HCT116 (cell line): ENCODE measurements at regions not wholly inside any gene's neighbourhood (a gene's known extent, or its start where the extent isn't known, plus 50 kb on each side); places are given as distances from the start of the nearest gene placed in this dataset.

Experiments
- ATAC-seq: fragments of 200-7000 bp; cut with Tn5 transposase; 2 replicates; pipeline ENCODE4 v1.9.1; 2020; ENCODE audit warnings: mild to moderate bottlenecking, moderate library complexity
- BruUV-seq: library from RNA; stranded (reverse); fragments of 400-500 nt; replicated peaks from 2 replicates; lab custom pipeline; 2021; lab: Mats Ljungman, UMichigan
- CTCF ChIA-PET: fragments of 300-600 bp; sonication (Branson Sonifier 250); formaldehyde crosslinking; loops from one replicate; lab custom pipeline; 2021; ENCODE audit warnings: antibody characterized with exemption; lab: Charles Lee
- POLR2A ChIA-PET: fragments of 300-600, 350-600 bp; sonication (Branson Sonifier 250); formaldehyde crosslinking; loops from one replicate; lab custom pipeline; 2021; ENCODE audit warnings: antibody characterized with exemption; lab: Charles Lee
- RAD21 ChIA-PET, 2 experiments: fragments of 300-600 bp; sonication (Branson Sonifier 250); formaldehyde crosslinking; loops; one replicate each; lab custom pipeline; 2023; ENCODE audit warnings: low total read pairs in 2 of 2; ENCODE audit not compliant: uncharacterized antibody in 2 of 2, unreplicated experiment in 2 of 2, low non-redundant PET in 1 of 2; lab: Charles Lee
- DNase-seq: peaks from one replicate; pipeline ENCODE4 v3.0.0-alpha.2; 2010; ENCODE audit warnings: low read depth, low spot score
- H2AFZ ChIP-seq: fragments of 200-600 bp; shearing (Covaris generic), sonication (generic); 2 replicates; pipeline ENCODE4 v1.6.1; 2017; ENCODE audit warnings: low read depth, mixed run types, mixed read lengths, antibody characterized with exemption, low read length; ENCODE audit not compliant: poor library complexity, severe bottlenecking
- H3K27ac ChIP-seq: 2 replicates; pipeline ENCODE4 v1.5.1; 2012; ENCODE audit warnings: low read depth, low read length
- H3K27me3 ChIP-seq: fragments of 200-600 bp; sonication (generic); 2 replicates; pipeline ENCODE4 v1.6.1; 2016; ENCODE audit warnings: mixed run types, low read length, mixed read lengths; ENCODE audit not compliant: insufficient read depth
- H3K36me3 ChIP-seq, 2 experiments: fragments of 200-500 bp in 1 of 2; fragments of 200-600 bp in 1 of 2; sonication (Bioruptor generic) in 1 of 2; sonication (generic) in 1 of 2; 2 replicates each; pipeline versions ENCODE4 v1.5.1 to v1.6.1; 2014 to 2016; ENCODE audit warnings: low read length in 2 of 2, inconsistent platforms in 1 of 2, mixed read lengths in 1 of 2, mixed run types in 1 of 2; ENCODE audit not compliant: insufficient read depth in 2 of 2, control insufficient read depth in 1 of 2
- H3K4me1 ChIP-seq, 2 experiments: fragments of 200-600 bp in 1 of 2; sonication (generic) in 1 of 2; 2 replicates each; pipeline versions ENCODE4 v1.5.1 to v1.6.1; 2012 to 2017; ENCODE audit warnings: low read length in 2 of 2, inconsistent platforms in 1 of 2, mild to moderate bottlenecking in 1 of 2, mixed read lengths in 1 of 2, mixed run types in 1 of 2, moderate library complexity in 1 of 2; ENCODE audit not compliant: insufficient read depth in 2 of 2, control insufficient read depth in 1 of 2
- H3K4me2 ChIP-seq: fragments of 200-600 bp; sonication (generic); 2 replicates; pipeline ENCODE4 v1.6.1; 2017; ENCODE audit warnings: mixed run types, low read length, mixed read lengths
- H3K4me3 ChIP-seq, 2 experiments: fragments of 200-600 bp in 1 of 2; sonication (generic) in 1 of 2; replicated peaks in 1 of 2; 2 replicates each; pipeline ENCODE4 v1.5.1; 2011 to 2016; ENCODE audit warnings: low read length in 2 of 2, control low read depth in 1 of 2, low read depth in 1 of 2, mild to moderate bottlenecking in 1 of 2, mixed read lengths in 1 of 2, mixed run types in 1 of 2
- H3K79me2 ChIP-seq: fragments of 200-600 bp; sonication (generic); 2 replicates; pipeline ENCODE4 v1.6.1; 2017; ENCODE audit warnings: mild to moderate bottlenecking, mixed run types, low read length, moderate library complexity, mixed read lengths; ENCODE audit not compliant: insufficient read depth
- H3K9ac ChIP-seq: fragments of 200-600 bp; sonication (generic); 2 replicates; pipeline ENCODE4 v1.6.1; 2016; ENCODE audit warnings: low read length, mixed read lengths
- H3K9me2 ChIP-seq: fragments of 200-600 bp; sonication (generic), shearing (Covaris generic); 2 replicates; pipeline ENCODE4 v1.6.1; 2017; ENCODE audit warnings: mixed run types, mild to moderate bottlenecking, moderate library complexity; ENCODE audit not compliant: insufficient read depth
- H3K9me3 ChIP-seq, 2 experiments: fragments of 200-500 bp in 1 of 2; fragments of 200-600 bp in 1 of 2; sonication (Bioruptor generic) in 1 of 2; sonication (generic) in 1 of 2; 2 replicates each; pipeline ENCODE4 v1.6.1; 2014 to 2017; ENCODE audit warnings: low read length in 2 of 2, mixed read lengths in 2 of 2, inconsistent platforms in 1 of 2, low read depth in 1 of 2, mild to moderate bottlenecking in 1 of 2, mixed run types in 1 of 2, moderate library complexity in 1 of 2; ENCODE audit not compliant: control insufficient read depth in 1 of 2, insufficient read depth in 1 of 2
- H4K20me1 ChIP-seq: fragments of 200-600 bp; sonication (generic), shearing (Covaris generic); 2 replicates; pipeline ENCODE4 v1.6.1; 2017; ENCODE audit warnings: mixed run types, mild to moderate bottlenecking, moderate library complexity; ENCODE audit not compliant: insufficient read depth
- CBX3 ChIP-seq: IDR thresholded peaks from 2 replicates; pipeline ENCODE4 v1.6.1; 2012; ENCODE audit warnings: low read depth
- CEBPB ChIP-seq: IDR thresholded peaks from 2 replicates; pipeline ENCODE4 v1.6.1; 2012; ENCODE audit warnings: low read depth
- EZH2 ChIP-seq: fragments of 200-600 bp; sonication (generic); IDR thresholded peaks from 2 replicates; pipeline ENCODE4 v1.6.1; 2017; ENCODE audit warnings: antibody characterized with exemption, mixed run types
- EZH2phosphoT487 ChIP-seq: fragments of 200-600 bp; IDR thresholded peaks from 2 replicates; pipeline ENCODE4 v1.6.1; 2018; ENCODE audit warnings: antibody characterized with exemption, borderline replicate concordance
- FOSL1 ChIP-seq: IDR thresholded peaks from 2 replicates; pipeline ENCODE4 v1.6.1; 2012; ENCODE audit warnings: low read depth
- JUND ChIP-seq: IDR thresholded peaks from 2 replicates; pipeline ENCODE4 v1.6.1; 2012
- POLR2A ChIP-seq: IDR thresholded peaks from 2 replicates; pipeline ENCODE4 v1.7.0; 2011; ENCODE audit warnings: borderline replicate concordance; ENCODE audit not compliant: insufficient read depth, insufficient read length; ENCODE audit errors: extremely low read depth
- POLR2AphosphoS5 ChIP-seq: IDR thresholded peaks from 2 replicates; pipeline ENCODE4 v1.6.1; 2011; ENCODE audit warnings: mild to moderate bottlenecking, low read depth, low read length, moderate library complexity
- SIN3A ChIP-seq: IDR thresholded peaks from 2 replicates; pipeline ENCODE4 v1.6.1; 2012; ENCODE audit warnings: low read depth
- SP1 ChIP-seq: IDR thresholded peaks from 2 replicates; pipeline ENCODE4 v1.6.1; 2012; ENCODE audit warnings: low read depth
- SRF ChIP-seq: IDR thresholded peaks from 2 replicates; pipeline ENCODE4 v1.6.1; 2012; ENCODE audit warnings: low read depth
- TCF7L2 ChIP-seq: IDR thresholded peaks from 2 replicates; pipeline ENCODE4 v1.7.0; 2011; ENCODE audit warnings: borderline replicate concordance, inconsistent platforms; ENCODE audit not compliant: insufficient read depth, insufficient read length; ENCODE audit errors: extremely low read depth
- ZFX ChIP-seq: fragments of 450-650 bp; IDR thresholded peaks from 2 replicates; pipeline ENCODE4 v1.6.1; 2017
- ZNF274 ChIP-seq: fragments of 200-500 bp; sonication (Bioruptor generic); IDR thresholded peaks from 2 replicates; pipeline ENCODE4 v1.6.1; 2014; ENCODE audit warnings: mild to moderate bottlenecking, low read depth, low read length, inconsistent platforms
- intact Hi-C: fragments of 100-400 bp; cut with micrococcal nuclease; formaldehyde crosslinking; loops from 2 replicates; pipeline ENCODE4 v1.10.0; 2022
- TF ChIP-seq, protein P1 (sequence below): IDR thresholded peaks from 2 replicates; pipeline ENCODE4 v1.6.1; 2012
- TF ChIP-seq, protein P2 (sequence below), 3 experiments: fragments of 200-600 bp in 1 of 3; sonication (generic) in 1 of 3; IDR thresholded peaks in 2 of 3; conservative IDR thresholded peaks in 1 of 3; 2 replicates each; pipeline ENCODE4 v1.5.1; 2012 to 2017; ENCODE audit warnings: low read depth in 2 of 3, low read length in 2 of 3, antibody characterized with exemption in 1 of 3, borderline replicate concordance in 1 of 3, control low read depth in 1 of 3, mild to moderate bottlenecking in 1 of 3, mixed read lengths in 1 of 3, mixed run types in 1 of 3, moderate library complexity in 1 of 3; ENCODE audit not compliant: insufficient read depth in 1 of 3
- TF ChIP-seq, protein P3 (sequence below): IDR thresholded peaks from 2 replicates; pipeline ENCODE4 v1.6.1; 2011; ENCODE audit warnings: mild to moderate bottlenecking, low read length, moderate library complexity; ENCODE audit not compliant: insufficient replicate concordance; ENCODE audit errors: extremely low read depth
- TF ChIP-seq, protein P4 (sequence below): IDR thresholded peaks from 2 replicates; pipeline ENCODE4 v1.6.1; 2012

DNA sequence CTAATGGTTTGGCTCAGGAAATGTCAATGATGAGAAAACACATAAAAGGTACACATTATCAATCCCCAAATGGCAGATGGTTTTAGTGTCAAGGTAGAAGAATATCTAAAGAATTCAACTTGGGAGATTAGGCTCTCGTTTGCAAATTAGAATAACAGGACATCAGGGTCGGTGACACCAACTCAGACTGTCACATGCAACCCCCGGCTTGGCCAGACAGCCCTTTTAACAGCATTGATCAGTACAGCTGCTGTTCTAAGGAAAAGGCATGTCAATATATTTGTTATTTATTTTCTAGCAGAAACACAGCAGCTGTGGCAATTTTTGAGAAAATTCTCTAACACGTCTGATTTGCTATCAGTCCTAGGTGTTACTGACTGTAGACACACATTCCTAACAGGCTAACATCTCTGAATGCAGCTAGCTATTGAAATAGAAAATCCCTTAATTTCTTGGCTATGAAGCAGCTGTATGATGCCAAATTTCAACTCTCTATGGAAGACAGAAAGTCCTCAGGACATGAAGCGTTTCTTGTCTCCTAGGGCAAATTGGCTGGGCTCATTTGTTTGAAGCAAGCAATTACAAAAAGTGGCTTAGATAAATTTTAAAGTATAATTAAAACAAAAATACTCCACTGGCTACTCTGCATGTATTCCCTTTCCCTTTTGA, 269.0 kb upstream of the CXXC4 start:
- BruUV-seq, result no TSS peak
- Histone ChIP-seq H3K4me1 (no peaks in the 10 kb centered on the region), H3K36me3 (no peaks in the 10 kb centered on the region), H3K4me2 (no peak overlapping the region), H2AFZ (no peak overlapping the region), H3K4me3 (no peak overlapping the region), H3K9ac (no peak overlapping the region), H3K27ac (no peak overlapping the region), H3K27me3 (no peaks in the 10 kb centered on the region), H3K79me2 (no peaks in the 10 kb centered on the region), H3K9me3 (no peaks in the 10 kb centered on the region), H4K20me1 (no peaks in the 10 kb centered on the region), H3K9me2 (no peaks in the 10 kb centered on the region)
- DNase-seq (no peak), ATAC-seq (no peak)
- POLR2A ChIA-PET, result no interaction called here
- intact Hi-C loops, result no loop called here
- RAD21 ChIA-PET, result no interaction called here
- TF ChIP-seq ZNF274, result no peak
- no peak for TF ChIP-seq JUND
- no peak for TF ChIP-seq EZH2
- TF ChIP-seq, protein P1, sequence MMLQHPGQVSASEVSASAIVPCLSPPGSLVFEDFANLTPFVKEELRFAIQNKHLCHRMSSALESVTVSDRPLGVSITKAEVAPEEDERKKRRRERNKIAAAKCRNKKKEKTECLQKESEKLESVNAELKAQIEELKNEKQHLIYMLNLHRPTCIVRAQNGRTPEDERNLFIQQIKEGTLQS, result no peak
- TF ChIP-seq CEBPB, result no peak
- TF ChIP-seq SIN3A, result no peak
- TF ChIP-seq POLR2AphosphoS5, result no peak
- TF ChIP-seq SRF, result no peak
- no peak for TF ChIP-seq TCF7L2
- TF ChIP-seq FOSL1, result no peak
- TF ChIP-seq CBX3, result no peak
- TF ChIP-seq POLR2A, result no peak
- no peak for TF ChIP-seq EZH2phosphoT487
- TF ChIP-seq, protein P2, sequence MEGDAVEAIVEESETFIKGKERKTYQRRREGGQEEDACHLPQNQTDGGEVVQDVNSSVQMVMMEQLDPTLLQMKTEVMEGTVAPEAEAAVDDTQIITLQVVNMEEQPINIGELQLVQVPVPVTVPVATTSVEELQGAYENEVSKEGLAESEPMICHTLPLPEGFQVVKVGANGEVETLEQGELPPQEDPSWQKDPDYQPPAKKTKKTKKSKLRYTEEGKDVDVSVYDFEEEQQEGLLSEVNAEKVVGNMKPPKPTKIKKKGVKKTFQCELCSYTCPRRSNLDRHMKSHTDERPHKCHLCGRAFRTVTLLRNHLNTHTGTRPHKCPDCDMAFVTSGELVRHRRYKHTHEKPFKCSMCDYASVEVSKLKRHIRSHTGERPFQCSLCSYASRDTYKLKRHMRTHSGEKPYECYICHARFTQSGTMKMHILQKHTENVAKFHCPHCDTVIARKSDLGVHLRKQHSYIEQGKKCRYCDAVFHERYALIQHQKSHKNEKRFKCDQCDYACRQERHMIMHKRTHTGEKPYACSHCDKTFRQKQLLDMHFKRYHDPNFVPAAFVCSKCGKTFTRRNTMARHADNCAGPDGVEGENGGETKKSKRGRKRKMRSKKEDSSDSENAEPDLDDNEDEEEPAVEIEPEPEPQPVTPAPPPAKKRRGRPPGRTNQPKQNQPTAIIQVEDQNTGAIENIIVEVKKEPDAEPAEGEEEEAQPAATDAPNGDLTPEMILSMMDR (IDR thresholded peaks at IDR 0.05 in 2 of 3, conservative IDR thresholded peaks at IDR 0.05 in 1 of 3; ENCODE audit: borderline replicate concordance in 1 of 3, insufficient read depth in 1 of 3, low read depth in 2 of 3, low read length in 2 of 3), result no peak
- TF ChIP-seq, protein P3, sequence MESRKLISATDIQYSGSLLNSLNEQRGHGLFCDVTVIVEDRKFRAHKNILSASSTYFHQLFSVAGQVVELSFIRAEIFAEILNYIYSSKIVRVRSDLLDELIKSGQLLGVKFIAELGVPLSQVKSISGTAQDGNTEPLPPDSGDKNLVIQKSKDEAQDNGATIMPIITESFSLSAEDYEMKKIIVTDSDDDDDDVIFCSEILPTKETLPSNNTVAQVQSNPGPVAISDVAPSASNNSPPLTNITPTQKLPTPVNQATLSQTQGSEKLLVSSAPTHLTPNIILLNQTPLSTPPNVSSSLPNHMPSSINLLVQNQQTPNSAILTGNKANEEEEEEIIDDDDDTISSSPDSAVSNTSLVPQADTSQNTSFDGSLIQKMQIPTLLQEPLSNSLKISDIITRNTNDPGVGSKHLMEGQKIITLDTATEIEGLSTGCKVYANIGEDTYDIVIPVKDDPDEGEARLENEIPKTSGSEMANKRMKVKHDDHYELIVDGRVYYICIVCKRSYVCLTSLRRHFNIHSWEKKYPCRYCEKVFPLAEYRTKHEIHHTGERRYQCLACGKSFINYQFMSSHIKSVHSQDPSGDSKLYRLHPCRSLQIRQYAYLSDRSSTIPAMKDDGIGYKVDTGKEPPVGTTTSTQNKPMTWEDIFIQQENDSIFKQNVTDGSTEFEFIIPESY, result no peak
- no peak for TF ChIP-seq ZFX
- TF ChIP-seq, protein P4, sequence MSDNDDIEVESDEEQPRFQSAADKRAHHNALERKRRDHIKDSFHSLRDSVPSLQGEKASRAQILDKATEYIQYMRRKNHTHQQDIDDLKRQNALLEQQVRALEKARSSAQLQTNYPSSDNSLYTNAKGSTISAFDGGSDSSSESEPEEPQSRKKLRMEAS, result no peak
- no peak for TF ChIP-seq SP1
- CTCF ChIA-PET, result no interaction called here
